ENCODE measurements at regions not wholly inside any gene's neighbourhood (a gene's known extent, or its start where the extent isn't known, plus 50 kb on each side); places are given as distances from the start of the nearest gene placed in this dataset.
A peak's percentile ranks its signal among the peaks of the same experiment; 100 is the strongest.
"Not testable (repeated sequence)": the region's sequence is repeated elsewhere in the genome, so short reads cannot be mapped to it uniquely, and the experiment has no call there.

- no peak for DNase-seq (ENCODE audit: low spot score)
These were observed 388.2 kb upstream of the AKR1E2 start for GRCh38 chr10:4437791-4438190.

- DNase-seq (ENCODE audit: low spot score): no peak
These were observed 388.9 kb upstream of the AKR1E2 start for GRCh38 chr10:4437061-4437460.

DNA sequence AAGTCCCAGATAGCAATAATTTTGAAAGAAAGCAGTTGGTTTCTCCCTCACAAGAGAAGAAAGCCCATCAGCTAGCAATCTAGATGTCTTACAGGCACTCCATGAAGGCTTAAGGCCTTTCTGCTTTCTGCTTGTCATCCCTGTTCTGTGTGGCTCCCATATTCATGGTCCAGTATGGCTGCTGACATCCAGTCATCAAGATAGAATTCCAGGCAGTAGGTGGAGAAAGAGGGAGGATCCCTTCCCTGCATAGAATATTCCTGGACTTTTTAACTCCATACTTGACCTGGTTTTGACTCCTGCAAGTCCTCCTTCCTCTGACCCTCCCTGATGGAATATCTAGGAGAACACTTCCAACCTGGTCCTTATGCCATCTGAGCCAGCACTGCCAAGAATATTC, 389.9 kb upstream of the AKR1E2 start:
- no peak for DNase-seq (ENCODE audit: low spot score)

- DNase-seq (ENCODE audit: low spot score): no peak
These were observed 391.4 kb upstream of the AKR1E2 start for GRCh38 chr10:4434516-4435071.

DNA sequence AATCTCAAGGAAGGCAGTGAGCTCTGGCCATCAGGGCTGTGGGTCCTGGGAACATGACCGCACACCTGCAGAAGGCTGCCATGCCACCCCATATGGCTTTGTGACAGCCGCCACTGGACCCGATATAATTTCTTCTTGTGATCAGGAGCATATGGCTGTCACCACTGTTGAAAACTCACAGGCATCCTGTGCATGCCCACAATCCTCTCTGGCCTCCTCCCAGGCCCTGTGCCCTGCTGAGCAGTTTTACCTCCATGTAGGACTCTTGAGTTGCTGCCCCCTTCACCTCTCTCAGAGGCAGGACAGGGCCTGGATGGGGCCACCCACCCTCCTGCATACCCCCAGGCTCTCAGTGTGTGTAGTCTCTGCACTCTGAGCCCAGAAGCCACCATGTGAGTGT, 391.9 kb upstream of the AKR1E2 start:
- no peak for DNase-seq (ENCODE audit: low spot score)

GRCh38 chr10:4431114-4431863, 394.7 kb upstream of the AKR1E2 start:
- no peak for DNase-seq (ENCODE audit: low spot score)

DNA sequence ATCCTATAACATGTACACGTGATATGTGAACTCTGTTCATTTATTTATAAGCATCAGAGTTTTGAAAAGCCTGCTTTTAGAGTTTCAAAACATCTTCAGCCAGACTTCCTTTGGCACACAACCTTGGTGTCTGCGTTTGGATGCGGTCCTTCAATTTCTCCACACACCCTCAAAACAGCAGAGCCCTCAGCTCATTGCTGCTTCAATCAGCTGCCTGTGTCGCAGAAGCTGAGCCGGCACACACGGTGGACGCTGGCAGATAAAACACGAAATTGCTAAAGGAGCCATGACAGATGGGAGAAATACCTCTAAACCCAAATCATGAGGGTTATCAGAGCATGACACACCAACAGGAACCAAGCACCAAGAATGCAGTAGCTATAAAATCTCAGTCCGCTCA, 396.4 kb upstream of the AKR1E2 start:
- DNase-seq (ENCODE audit: low spot score): no peak

GRCh38 chr10:4427532-4427931, 398.5 kb upstream of the AKR1E2 start:
- no peak for DNase-seq (ENCODE audit: low spot score)

GRCh38 chr10:4426866-4427265, 399.1 kb upstream of the AKR1E2 start:
- no peak for DNase-seq (ENCODE audit: low spot score)

GRCh38 chr10:4409319-4409718, 416.7 kb upstream of the AKR1E2 start:
- no peak for DNase-seq (ENCODE audit: low spot score)

GRCh38 chr10:4407783-4408182, 418.2 kb upstream of the AKR1E2 start:
- DNase-seq (ENCODE audit: low spot score): peak; percentile 92

- DNase-seq (ENCODE audit: low spot score): no peak
These were observed 420.2 kb upstream of the AKR1E2 start for GRCh38 chr10:4405828-4406227.

GRCh38 chr10:4403638-4404252, 422.3 kb upstream of the AKR1E2 start:
- DNase-seq (ENCODE audit: low spot score): no peak

DNA sequence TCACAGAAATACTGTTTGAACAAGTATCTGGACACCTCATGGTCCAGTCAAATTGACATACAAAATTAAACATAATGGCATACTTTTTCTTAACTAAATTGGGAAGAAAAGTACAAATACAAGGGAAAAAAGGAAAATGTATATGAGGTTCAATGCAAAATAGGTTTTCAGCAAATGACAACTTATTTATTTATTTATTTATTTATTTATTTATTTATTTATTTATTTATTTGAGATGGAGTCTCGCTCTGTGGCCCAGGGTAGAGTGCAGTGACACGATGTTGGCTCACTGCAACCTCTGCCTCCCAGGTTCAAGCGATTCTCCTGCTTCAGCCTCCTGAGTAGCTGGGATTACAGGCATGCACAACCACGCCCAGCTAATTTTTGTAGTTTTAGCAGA, 424.9 kb upstream of the AKR1E2 start:
- not testable (repeated sequence) for DNase-seq (ENCODE audit: low spot score)

GRCh38 chr10:4399556-4399955, 426.5 kb upstream of the AKR1E2 start:
- DNase-seq (ENCODE audit: low spot score): no peak

- no peak for DNase-seq (ENCODE audit: low spot score)
These were observed 427.4 kb upstream of the AKR1E2 start for GRCh38 chr10:4398602-4399001.

DNA sequence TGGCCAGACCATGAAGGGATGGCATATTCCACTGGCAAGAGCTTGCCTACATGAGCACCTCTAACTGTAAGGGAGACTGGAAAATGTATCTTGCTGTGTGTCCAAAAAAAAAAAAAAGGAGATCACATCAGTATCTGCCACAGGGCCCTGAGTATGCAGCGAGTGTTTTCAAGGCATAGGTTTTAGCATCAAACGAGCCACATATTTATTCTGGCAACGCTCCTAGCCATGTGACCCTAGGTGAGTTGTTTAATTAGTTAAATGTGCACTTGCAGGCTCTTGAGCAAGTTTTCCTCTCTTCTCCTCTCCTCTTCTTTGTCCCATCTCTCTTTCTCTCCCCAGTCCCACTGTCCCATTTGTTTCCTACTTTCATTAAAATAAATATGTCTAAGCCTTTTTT, 428.7 kb upstream of the AKR1E2 start:
- no peak for DNase-seq (ENCODE audit: low spot score)

- DNase-seq (ENCODE audit: low spot score): no peak
These were observed 429.4 kb upstream of the AKR1E2 start for GRCh38 chr10:4396401-4397283.

GRCh38 chr10:4395731-4396130, 430.3 kb upstream of the AKR1E2 start:
- no peak for DNase-seq (ENCODE audit: low spot score)

GRCh38 chr10:4394455-4394854, 431.6 kb upstream of the AKR1E2 start:
- not testable (repeated sequence) for DNase-seq (ENCODE audit: low spot score)

- DNase-seq (ENCODE audit: low spot score): no peak
These were observed 434.3 kb upstream of the AKR1E2 start for GRCh38 chr10:4391683-4392082.

- DNase-seq (ENCODE audit: low spot score): no peak
These were observed 435.8 kb upstream of the AKR1E2 start for GRCh38 chr10:4390219-4390618.

All from RKO (cell line).